GM23248 (cell line): ENCODE measurements at regions not wholly inside any gene's neighbourhood (a gene's known extent, or its start where the extent isn't known, plus 50 kb on each side); places are given as distances from the start of the nearest gene placed in this dataset.

Source experiments
- EZH2 ChIP-seq: fragments of 200-600 bp; sonication (generic); IDR thresholded peaks from 2 replicates; pipeline ENCODE4 v1.6.1; 2018; ENCODE audit warnings: antibody characterized with exemption, mild to moderate bottlenecking; ENCODE audit not compliant: insufficient read depth, poor library complexity, severe bottlenecking
- EZH2phosphoT487 ChIP-seq: fragments of 200-600 bp; sonication (generic); IDR thresholded peaks from 2 replicates; pipeline ENCODE4 v1.6.1; 2018; ENCODE audit warnings: antibody characterized with exemption, moderate library complexity, mild to moderate bottlenecking, low read depth; ENCODE audit not compliant: insufficient read depth

DNA sequence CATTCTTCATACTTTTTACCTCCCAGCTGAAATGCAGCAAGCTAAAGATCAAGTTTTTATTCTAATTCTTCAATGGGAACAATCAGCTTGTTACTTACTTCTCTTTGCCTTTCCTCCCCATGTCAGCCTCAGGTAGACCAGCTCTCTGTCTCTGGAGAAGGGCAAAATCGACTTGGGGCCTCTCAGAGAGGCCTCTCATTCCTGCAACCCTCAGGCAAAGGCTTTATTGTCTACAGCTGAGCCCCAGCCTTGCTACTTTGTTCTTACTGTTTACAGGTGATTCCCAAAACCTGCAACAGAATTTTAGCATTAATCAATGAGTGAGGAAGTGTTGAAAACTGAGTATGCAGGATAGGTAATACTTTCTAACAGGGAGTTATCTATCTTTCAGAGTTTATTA, 148.6 kb downstream of the KIF2B start:
- TF ChIP-seq EZH2 (no peak), EZH2phosphoT487 (no peak)
